ENCODE measurements at regions not wholly inside any gene's neighbourhood (a gene's known extent, or its start where the extent isn't known, plus 50 kb on each side); places are given as distances from the start of the nearest gene placed in this dataset.
"Not testable (repeated sequence)": the region's sequence is repeated elsewhere in the genome, so short reads cannot be mapped to it uniquely, and the experiment has no call there.

DNA sequence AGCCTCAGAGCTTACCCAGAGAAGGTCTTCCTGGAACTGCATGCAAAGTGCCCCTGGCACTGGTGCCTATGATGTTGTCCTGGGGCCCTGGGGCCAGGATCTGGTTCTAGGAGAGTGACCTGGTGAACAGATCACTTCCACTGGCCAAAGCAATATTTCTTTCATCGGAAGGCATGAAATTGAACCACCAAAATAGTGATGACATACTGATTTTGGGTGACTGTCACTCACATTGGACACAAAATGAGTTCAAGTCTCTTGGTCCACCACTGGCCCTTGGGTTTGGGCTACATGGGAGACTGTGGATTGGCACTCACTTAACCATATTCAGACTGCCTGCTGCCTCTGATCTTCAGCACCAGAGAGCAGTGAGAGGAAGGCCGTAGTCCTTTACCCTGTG, 549.3 kb upstream of the PPP2R3A start:
- intact Hi-C loops (cut with DNase I; ENCODE audit: low total_unique reads) = no loop called here
- Histone ChIP-seq H3K27me3 (no peaks in the 10 kb centered on the region), H3K9me3 (no peaks in the 10 kb centered on the region), H3K4me3 (no peak overlapping the region), H3K36me3 (no peaks in the 10 kb centered on the region), H3K27ac (no peak overlapping the region), H3K4me1 (no peaks in the 10 kb centered on the region)
- TF ChIP-seq POLR2A (IDR thresholded peaks at IDR 0.05) = no peak
- no peak for TF ChIP-seq CTCF (IDR thresholded peaks at IDR 0.05)
- DNase-seq = no peak

- Histone ChIP-seq H3K9me3 (no peaks in the 10 kb centered on the region), H3K27ac (no peak overlapping the region), H3K36me3 (no peaks in the 10 kb centered on the region), H3K4me1 (no peaks in the 10 kb centered on the region), H3K4me3 (no peak overlapping the region), H3K27me3 (no peaks in the 10 kb centered on the region)
- DNase-seq = no peak
- no peak for TF ChIP-seq POLR2A (IDR thresholded peaks at IDR 0.05)
- TF ChIP-seq CTCF (IDR thresholded peaks at IDR 0.05) = no peak
- intact Hi-C loops (cut with DNase I; ENCODE audit: low total_unique reads) = no loop called here
Observed at GRCh38 chr3:135419155-135419554, 546.4 kb upstream of the PPP2R3A start.

DNA sequence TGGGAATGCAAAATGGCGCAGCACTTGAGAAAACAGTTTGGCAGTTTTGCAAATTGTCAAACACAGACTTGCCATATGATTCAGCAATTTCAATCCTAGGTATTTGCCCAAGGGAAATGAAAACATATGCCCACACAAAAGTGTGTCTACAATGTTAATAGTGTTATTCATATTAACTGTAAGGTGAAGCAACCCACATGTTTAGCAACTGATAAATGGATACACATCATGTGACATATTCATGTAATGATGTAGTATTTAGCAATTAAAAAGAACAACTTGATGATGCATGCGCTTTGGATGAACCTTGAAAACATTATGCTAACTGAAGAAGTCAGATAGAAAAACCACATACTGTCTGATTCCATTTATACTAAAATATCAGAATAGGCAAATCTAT, 539.0 kb upstream of the PPP2R3A start:
- Histone ChIP-seq H3K27me3 (no peaks in the 10 kb centered on the region), H3K27ac (no peak overlapping the region), H3K4me1 (no peaks in the 10 kb centered on the region), H3K4me3 (no peak overlapping the region), H3K9me3 (no peaks in the 10 kb centered on the region), H3K36me3 (no peaks in the 10 kb centered on the region)
- intact Hi-C loops (cut with DNase I; ENCODE audit: low total_unique reads) = no loop called here
- TF ChIP-seq CTCF (IDR thresholded peaks at IDR 0.05) = no peak
- no peak for TF ChIP-seq POLR2A (IDR thresholded peaks at IDR 0.05)
- no peak for DNase-seq

GRCh38 chr3:135432402-135432801, 533.1 kb upstream of the PPP2R3A start:
- Histone ChIP-seq H3K36me3 (no peaks in the 10 kb centered on the region), H3K4me1 (no peaks in the 10 kb centered on the region), H3K9me3 (no peaks in the 10 kb centered on the region), H3K4me3 (no peak overlapping the region), H3K27ac (no peak overlapping the region), H3K27me3 (no peaks in the 10 kb centered on the region)
- TF ChIP-seq POLR2A (IDR thresholded peaks at IDR 0.05) = no peak
- TF ChIP-seq CTCF (IDR thresholded peaks at IDR 0.05) = no peak
- DNase-seq = no peak
- intact Hi-C loops (cut with DNase I; ENCODE audit: low total_unique reads) = no loop called here

- H3K4me3 ChIP-seq; H3K36me3 ChIP-seq; DNase-seq; intact Hi-C loops (cut with DNase I; ENCODE audit: low total_unique reads); H3K27ac ChIP-seq; H3K27me3 ChIP-seq; H3K9me3 ChIP-seq; H3K4me1 ChIP-seq: not testable (repeated sequence)
Observed at GRCh38 chr3:135438889-135439597, 526.5 kb upstream of the PPP2R3A start.

GRCh38 chr3:135439632-135440031, 525.9 kb upstream of the PPP2R3A start:
- H3K9me3 ChIP-seq; DNase-seq; H3K27me3 ChIP-seq; H3K4me1 ChIP-seq; H3K27ac ChIP-seq; H3K36me3 ChIP-seq; H3K4me3 ChIP-seq; intact Hi-C loops (cut with DNase I; ENCODE audit: low total_unique reads): not testable (repeated sequence)

All from uterus (tissue), 3 donors.